Osteoblast (primary cell): ENCODE measurements at regions not wholly inside any gene's neighbourhood (a gene's known extent, or its start where the extent isn't known, plus 50 kb on each side); places are given as distances from the start of the nearest gene placed in this dataset.

Experiments used
- DNase-seq: peaks from one replicate; pipeline ENCODE4 v3.0.0; 2011; ENCODE audit warnings: low spot score, mixed read lengths; ENCODE audit not compliant: insufficient read length; ENCODE audit errors: missing footprints
- H2AFZ ChIP-seq: 2 replicates; pipeline ENCODE4 v1.6.0; 2011; ENCODE audit warnings: mild to moderate bottlenecking, low read length
- H3K27ac ChIP-seq: 2 replicates; pipeline ENCODE4 v1.5.1; 2011; ENCODE audit warnings: mild to moderate bottlenecking, low read depth, low read length, moderate library complexity
- H3K27me3 ChIP-seq: 2 replicates; pipeline ENCODE4 v1.6.0; 2012; ENCODE audit warnings: mild to moderate bottlenecking, control low read depth, inconsistent platforms, low read length, moderate library complexity; ENCODE audit not compliant: insufficient read depth
- H3K36me3 ChIP-seq: 2 replicates; pipeline ENCODE4 v1.5.1; 2011; ENCODE audit warnings: mild to moderate bottlenecking, low read length, control low read depth, moderate library complexity; ENCODE audit not compliant: insufficient read depth
- H3K4me1 ChIP-seq: 2 replicates; pipeline ENCODE4 v1.5.1; 2011; ENCODE audit warnings: mild to moderate bottlenecking, low read length, control low read depth, moderate library complexity; ENCODE audit not compliant: insufficient read depth
- H3K4me2 ChIP-seq: 2 replicates; pipeline ENCODE4 v1.6.0; 2011; ENCODE audit warnings: mild to moderate bottlenecking, low read length; ENCODE audit not compliant: insufficient read depth
- H3K4me3 ChIP-seq: fragments of 200-600 bp; sonication (generic); 3 replicates; pipeline ENCODE4 v1.5.1; 2012; ENCODE audit warnings: mild to moderate bottlenecking, low read length, inconsistent platforms; ENCODE audit not compliant: insufficient read depth
- H3K79me2 ChIP-seq: 2 replicates; pipeline ENCODE4 v1.6.0; 2012; ENCODE audit warnings: mild to moderate bottlenecking, low read length, control low read depth, inconsistent platforms; ENCODE audit not compliant: insufficient read depth
- H3K9me3 ChIP-seq: 2 replicates; pipeline ENCODE4 v1.5.1; 2011; ENCODE audit warnings: low read depth, low read length, control low read depth
- H4K20me1 ChIP-seq: 2 replicates; pipeline ENCODE4 v1.6.0; 2012; ENCODE audit warnings: mild to moderate bottlenecking, low read length, control low read depth; ENCODE audit not compliant: insufficient read depth
- TF ChIP-seq, protein P1 (sequence below): IDR thresholded peaks from 2 replicates; pipeline ENCODE4 v1.5.1; 2011; ENCODE audit warnings: mild to moderate bottlenecking, low read depth, low read length, moderate library complexity; ENCODE audit errors: extremely low read depth

DNA sequence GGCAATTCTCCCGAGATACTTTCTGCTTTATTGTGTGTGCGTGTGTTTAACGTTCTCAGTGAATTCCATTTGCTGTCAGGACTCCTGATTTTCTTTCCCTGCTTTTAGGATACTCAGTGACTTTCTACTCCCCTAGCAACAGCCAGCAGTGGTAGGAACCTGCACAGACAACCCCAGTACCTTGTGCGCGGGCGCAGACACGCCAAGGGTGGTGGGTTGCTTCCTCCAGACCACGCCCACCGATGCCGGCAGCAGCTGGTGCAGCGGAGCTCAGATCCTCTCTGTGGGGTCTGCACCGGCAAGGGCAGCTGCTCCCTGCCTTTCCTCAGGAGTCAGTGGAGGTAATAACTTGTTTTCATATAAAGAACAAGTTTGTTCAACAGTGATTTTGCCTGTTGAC lies 225.1 kb upstream of the NDN start:
- H3K27ac ChIP-seq, result no peak overlapping the region
- no peak overlapping the region for H2AFZ ChIP-seq
- no peaks in the 10 kb centered on the region for H3K4me1 ChIP-seq
- TF ChIP-seq, protein P1, sequence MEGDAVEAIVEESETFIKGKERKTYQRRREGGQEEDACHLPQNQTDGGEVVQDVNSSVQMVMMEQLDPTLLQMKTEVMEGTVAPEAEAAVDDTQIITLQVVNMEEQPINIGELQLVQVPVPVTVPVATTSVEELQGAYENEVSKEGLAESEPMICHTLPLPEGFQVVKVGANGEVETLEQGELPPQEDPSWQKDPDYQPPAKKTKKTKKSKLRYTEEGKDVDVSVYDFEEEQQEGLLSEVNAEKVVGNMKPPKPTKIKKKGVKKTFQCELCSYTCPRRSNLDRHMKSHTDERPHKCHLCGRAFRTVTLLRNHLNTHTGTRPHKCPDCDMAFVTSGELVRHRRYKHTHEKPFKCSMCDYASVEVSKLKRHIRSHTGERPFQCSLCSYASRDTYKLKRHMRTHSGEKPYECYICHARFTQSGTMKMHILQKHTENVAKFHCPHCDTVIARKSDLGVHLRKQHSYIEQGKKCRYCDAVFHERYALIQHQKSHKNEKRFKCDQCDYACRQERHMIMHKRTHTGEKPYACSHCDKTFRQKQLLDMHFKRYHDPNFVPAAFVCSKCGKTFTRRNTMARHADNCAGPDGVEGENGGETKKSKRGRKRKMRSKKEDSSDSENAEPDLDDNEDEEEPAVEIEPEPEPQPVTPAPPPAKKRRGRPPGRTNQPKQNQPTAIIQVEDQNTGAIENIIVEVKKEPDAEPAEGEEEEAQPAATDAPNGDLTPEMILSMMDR, result no peak
- H3K79me2 ChIP-seq, result no peaks in the 10 kb centered on the region
- H3K9me3 ChIP-seq, result peaks cover 4% of the 10 kb centered on the region
- H3K4me2 ChIP-seq, result no peak overlapping the region
- no peaks in the 10 kb centered on the region for H3K36me3 ChIP-seq
- no peak for DNase-seq
- H4K20me1 ChIP-seq, result no peaks in the 10 kb centered on the region
- H3K27me3 ChIP-seq, result no peaks in the 10 kb centered on the region
- H3K4me3 ChIP-seq, result no peak overlapping the region

DNA sequence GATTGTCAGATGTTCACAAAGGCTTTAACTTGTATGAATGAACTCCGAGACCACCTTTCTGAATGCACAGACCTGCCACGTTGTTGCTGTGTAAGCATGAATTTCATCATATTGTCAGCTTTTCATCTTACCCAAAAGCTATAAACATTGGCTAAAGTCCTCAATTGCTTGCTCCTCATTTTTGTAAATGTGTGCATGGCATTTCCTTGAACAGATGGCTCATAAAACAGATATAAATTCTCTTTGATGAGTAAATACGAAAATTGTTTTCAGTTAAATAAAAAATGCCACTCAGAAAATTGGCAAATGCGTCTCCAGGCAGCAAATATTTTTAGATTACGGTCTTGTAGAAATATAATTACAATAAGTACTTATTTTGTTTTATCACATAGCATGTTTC lies 226.0 kb upstream of the NDN start:
- Histone ChIP-seq H3K4me3 (no peak overlapping the region), H3K27ac (no peak overlapping the region), H3K4me2 (no peak overlapping the region), H4K20me1 (no peaks in the 10 kb centered on the region), H3K27me3 (no peaks in the 10 kb centered on the region), H3K4me1 (no peaks in the 10 kb centered on the region), H3K79me2 (no peaks in the 10 kb centered on the region), H2AFZ (no peak overlapping the region), H3K9me3 (peaks cover 3% of the 10 kb centered on the region), H3K36me3 (no peaks in the 10 kb centered on the region)
- no peak for DNase-seq
- TF ChIP-seq, protein P1, result no peak

DNA sequence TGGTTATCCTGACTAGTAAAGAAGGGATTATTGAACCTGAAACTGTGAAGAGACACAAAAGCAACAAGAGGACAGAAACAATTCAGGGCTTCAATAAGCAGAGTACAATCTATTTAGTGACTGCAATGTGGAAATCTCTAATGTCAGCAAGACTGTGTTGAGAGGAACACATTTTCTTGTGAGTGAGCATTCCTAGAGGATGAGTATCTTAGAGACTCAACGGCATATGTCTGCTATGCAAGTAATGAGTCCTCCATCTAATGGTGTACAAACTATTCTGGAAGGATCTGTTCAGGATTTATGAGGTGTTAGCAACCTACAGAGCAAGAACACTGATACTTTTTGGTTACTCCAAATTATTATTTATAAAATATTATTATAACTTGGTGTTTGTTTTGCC lies 226.5 kb upstream of the NDN start:
- H3K9me3 ChIP-seq, result no peaks in the 10 kb centered on the region
- no peak for DNase-seq
- no peak overlapping the region for H3K4me3 ChIP-seq
- no peak overlapping the region for H2AFZ ChIP-seq
- H3K27me3 ChIP-seq, result no peaks in the 10 kb centered on the region
- no peak overlapping the region for H3K4me2 ChIP-seq
- H3K36me3 ChIP-seq, result no peaks in the 10 kb centered on the region
- H4K20me1 ChIP-seq, result no peaks in the 10 kb centered on the region
- H3K4me1 ChIP-seq, result no peaks in the 10 kb centered on the region
- TF ChIP-seq, protein P1, result no peak
- no peak overlapping the region for H3K27ac ChIP-seq
- H3K79me2 ChIP-seq, result no peaks in the 10 kb centered on the region

DNA sequence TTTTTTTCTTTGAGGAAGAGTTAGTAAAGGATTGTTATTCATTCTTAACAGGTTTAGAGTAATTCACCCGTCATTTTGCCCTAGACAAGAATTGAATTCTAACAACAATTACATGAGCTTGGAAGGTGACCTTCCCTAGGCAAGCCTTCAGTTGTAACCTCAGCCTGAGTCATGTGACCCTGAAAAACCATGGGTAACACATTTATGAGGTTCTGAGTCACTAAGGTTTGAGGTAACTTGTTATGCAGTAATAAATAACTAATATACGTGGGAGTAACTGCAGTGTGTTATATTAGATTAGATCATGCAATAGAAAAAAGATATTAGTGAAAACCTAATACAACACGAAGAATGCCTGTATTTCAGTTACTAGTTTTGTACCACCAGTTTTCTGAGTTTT lies 237.6 kb upstream of the NDN start:
- Histone ChIP-seq H3K9me3 (no peaks in the 10 kb centered on the region), H3K4me1 (no peaks in the 10 kb centered on the region), H3K36me3 (no peaks in the 10 kb centered on the region), H3K27me3 (no peaks in the 10 kb centered on the region), H3K27ac (no peak overlapping the region), H4K20me1 (no peaks in the 10 kb centered on the region), H3K4me3 (no peak overlapping the region), H3K79me2 (no peaks in the 10 kb centered on the region), H2AFZ (no peak overlapping the region), H3K4me2 (no peak overlapping the region)
- TF ChIP-seq, protein P1, result no peak
- no peak for DNase-seq
